Uterus (tissue), 2 donors: ENCODE measurements at regions not wholly inside any gene's neighbourhood (a gene's known extent, or its start where the extent isn't known, plus 50 kb on each side); places are given as distances from the start of the nearest gene placed in this dataset.

Experiments
- POLR2A ChIP-seq, 2 donors: fragments of 450-650 bp; IDR thresholded peaks; one replicate each; pipeline ENCODE4 v1.6.1; 2016; ENCODE audit warnings: antibody characterized with exemption in 2 of 2, mild to moderate bottlenecking in 1 of 2, moderate library complexity in 1 of 2
- TF ChIP-seq, protein P1 (sequence below), 4 experiments: fragments of 200-600 bp in 2 of 4; fragments of 450-650 bp in 2 of 4; sonication (generic) in 2 of 4; IDR thresholded peaks; one replicate each; pipeline ENCODE4 v1.5.1; 2016 to 2019; ENCODE audit warnings: antibody characterized with exemption in 4 of 4, mild to moderate bottlenecking in 2 of 4, moderate library complexity in 1 of 4

DNA sequence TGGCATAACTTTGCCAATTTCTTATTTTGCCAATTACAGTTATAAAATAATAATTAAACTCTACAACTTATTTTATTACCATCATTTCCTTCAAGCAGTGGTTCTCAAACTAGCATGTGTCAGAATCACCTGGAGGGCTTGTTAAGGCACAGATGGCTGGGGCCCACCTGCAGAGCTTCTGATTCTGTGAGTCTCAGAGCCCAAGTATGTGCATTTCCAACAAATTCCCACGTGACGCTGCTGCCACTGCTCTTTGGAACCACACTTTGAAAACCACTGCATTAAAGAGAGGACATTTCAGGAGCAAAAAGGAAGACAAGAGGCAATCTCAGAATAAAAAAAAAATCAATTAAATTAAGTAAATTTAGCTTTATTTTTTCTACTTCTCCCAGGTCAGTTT, 94.0 kb upstream of the HNRNPA3 start:
- TF ChIP-seq, protein P1, sequence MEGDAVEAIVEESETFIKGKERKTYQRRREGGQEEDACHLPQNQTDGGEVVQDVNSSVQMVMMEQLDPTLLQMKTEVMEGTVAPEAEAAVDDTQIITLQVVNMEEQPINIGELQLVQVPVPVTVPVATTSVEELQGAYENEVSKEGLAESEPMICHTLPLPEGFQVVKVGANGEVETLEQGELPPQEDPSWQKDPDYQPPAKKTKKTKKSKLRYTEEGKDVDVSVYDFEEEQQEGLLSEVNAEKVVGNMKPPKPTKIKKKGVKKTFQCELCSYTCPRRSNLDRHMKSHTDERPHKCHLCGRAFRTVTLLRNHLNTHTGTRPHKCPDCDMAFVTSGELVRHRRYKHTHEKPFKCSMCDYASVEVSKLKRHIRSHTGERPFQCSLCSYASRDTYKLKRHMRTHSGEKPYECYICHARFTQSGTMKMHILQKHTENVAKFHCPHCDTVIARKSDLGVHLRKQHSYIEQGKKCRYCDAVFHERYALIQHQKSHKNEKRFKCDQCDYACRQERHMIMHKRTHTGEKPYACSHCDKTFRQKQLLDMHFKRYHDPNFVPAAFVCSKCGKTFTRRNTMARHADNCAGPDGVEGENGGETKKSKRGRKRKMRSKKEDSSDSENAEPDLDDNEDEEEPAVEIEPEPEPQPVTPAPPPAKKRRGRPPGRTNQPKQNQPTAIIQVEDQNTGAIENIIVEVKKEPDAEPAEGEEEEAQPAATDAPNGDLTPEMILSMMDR (IDR thresholded peaks at IDR 0.05): no peak
- TF ChIP-seq POLR2A (IDR thresholded peaks at IDR 0.05): no peak
